GM12878 (cell line): ENCODE measurements at regions not wholly inside any gene's neighbourhood (a gene's known extent, or its start where the extent isn't known, plus 50 kb on each side); places are given as distances from the start of the nearest gene placed in this dataset.

Experiments
- ATAC-seq: fragments of 200-7000 bp; cut with Tn5 transposase; 3 replicates; pipeline ENCODE4 v1.9.1; 2020; ENCODE audit warnings: mild to moderate bottlenecking, moderate library complexity
- BruUV-seq: library from RNA; stranded (reverse); fragments of 400-500 nt; replicated peaks from 2 replicates; lab custom pipeline; 2021; lab: Mats Ljungman, UMichigan
- CTCF ChIA-PET: fragments of 300-600 bp; sonication (Branson Sonifier 250); formaldehyde crosslinking; extraction: SDS; loops from one replicate; lab custom pipeline; 2021; ENCODE audit warnings: inconsistent platforms; lab: Yijun Ruan, JAX
- POLR2A ChIA-PET: fragments of 350-600 bp; formaldehyde crosslinking; extraction: SDS; loops from one replicate; lab custom pipeline; 2021; ENCODE audit warnings: inconsistent platforms; lab: Charles Lee
- RAD21 ChIA-PET: fragments of 300-600 bp; sonication (Branson Sonifier 250); formaldehyde crosslinking; loops from one replicate; lab custom pipeline; 2023; ENCODE audit warnings: antibody characterized with exemption; ENCODE audit not compliant: unreplicated experiment; lab: Charles Lee
- SMC1A ChIA-PET: fragments of 300-600 bp; sonication (Branson Sonifier 250); formaldehyde crosslinking; loops from one replicate; lab custom pipeline; 2023; ENCODE audit not compliant: unreplicated experiment, uncharacterized antibody; lab: Charles Lee
- DNase-seq: peaks from one replicate; pipeline ENCODE4 v3.0.0-alpha.2; 2011; ENCODE audit warnings: low read depth, low spot score
- FAIRE-seq: peaks from 3 replicates; lab custom pipeline; 2011; peaks lifted over from hg19 to GRCh38; lab: Jason Lieb, UNC
- H2AFZ ChIP-seq: 2 replicates; pipeline ENCODE4 v1.6.0; 2011; ENCODE audit warnings: low read depth, low read length, control low read depth; ENCODE audit not compliant: control insufficient read depth
- H3K27ac ChIP-seq: 2 replicates; pipeline ENCODE4 v1.5.1; 2011; ENCODE audit warnings: control low read depth; ENCODE audit not compliant: control insufficient read depth, insufficient read depth
- H3K27me3 ChIP-seq, 2 experiments: replicated peaks in 1 of 2; 2 replicates each; pipeline versions ENCODE4 v1.6.0 to v1.6.1; 2011; ENCODE audit warnings: low read length in 1 of 2; ENCODE audit not compliant: control insufficient read depth in 2 of 2, insufficient read depth in 2 of 2
- H3K36me3 ChIP-seq, 2 experiments: 2 replicates each; pipeline ENCODE4 v1.5.1; 2011; ENCODE audit warnings: low read length in 1 of 2; ENCODE audit not compliant: control insufficient read depth in 2 of 2, insufficient read depth in 2 of 2
- H3K4me1 ChIP-seq: 2 replicates; pipeline ENCODE4 v1.6.1; 2011; ENCODE audit warnings: mild to moderate bottlenecking, low read length, moderate library complexity, mixed read lengths; ENCODE audit not compliant: control insufficient read depth, insufficient read depth
- H3K4me2 ChIP-seq: 2 replicates; pipeline ENCODE4 v1.6.0; 2011; ENCODE audit warnings: control low read depth; ENCODE audit not compliant: control insufficient read depth, insufficient read depth
- H3K4me3 ChIP-seq: fragments of 200-600 bp; sonication (generic); 2 replicates; pipeline ENCODE4 v1.5.1; 2016
- H3K79me2 ChIP-seq: 2 replicates; pipeline ENCODE4 v1.6.0; 2011; ENCODE audit warnings: low read length; ENCODE audit not compliant: control insufficient read depth, insufficient read depth
- H3K9ac ChIP-seq: 2 replicates; pipeline ENCODE4 v1.8.0; 2011; ENCODE audit warnings: low read length, control low read depth, mixed read lengths; ENCODE audit not compliant: control insufficient read depth, insufficient read depth
- H3K9me3 ChIP-seq: replicated peaks from 3 replicates; pipeline ENCODE4 v1.5.1; 2011; ENCODE audit warnings: mild to moderate bottlenecking, low read length; ENCODE audit not compliant: control insufficient read depth, insufficient read depth
- H4K20me1 ChIP-seq: 2 replicates; pipeline ENCODE4 v1.6.0; 2011; ENCODE audit not compliant: control insufficient read depth, insufficient read depth
- CHD1 ChIP-seq: IDR thresholded peaks from 2 replicates; pipeline ENCODE4 v1.6.1; 2012; ENCODE audit warnings: low read depth, low read length, improper control_type of control experiment
- E2F8 ChIP-seq: fragments of 450-650 bp; IDR thresholded peaks from 2 replicates; pipeline ENCODE4 v1.6.1; 2018; ENCODE audit warnings: mild to moderate bottlenecking, low read depth, moderate library complexity; ENCODE audit not compliant: partially characterized antibody
- HDAC2 ChIP-seq: fragments of 200-600 bp; sonication (generic); IDR thresholded peaks from 2 replicates; pipeline ENCODE4 v1.6.1; 2017
- HDAC6 ChIP-seq: fragments of 200-600 bp; sonication (generic); IDR thresholded peaks from one replicate; pipeline ENCODE4 v1.8.0; 2017; ENCODE audit warnings: antibody characterized with exemption; ENCODE audit not compliant: unreplicated experiment
- MXI1 ChIP-seq: fragments of 150-350 bp; IDR thresholded peaks from 2 replicates; pipeline ENCODE4 v1.6.1; 2011; ENCODE audit warnings: low read depth, mild to moderate bottlenecking, inconsistent platforms, low read length, improper control_type of control experiment
- NFYB ChIP-seq: IDR thresholded peaks from 2 replicates; pipeline ENCODE4 v1.6.1; 2011; ENCODE audit warnings: low read depth, mild to moderate bottlenecking, low read length, improper control_type of control experiment, moderate library complexity; ENCODE audit not compliant: insufficient read depth
- RAD21 ChIP-seq: IDR thresholded peaks from 2 replicates; pipeline ENCODE4 v1.6.1; 2011; ENCODE audit warnings: mild to moderate bottlenecking, low read depth, low read length, moderate library complexity; ENCODE audit not compliant: insufficient read depth
- RAD51 ChIP-seq: fragments of 450-650 bp; IDR thresholded peaks from 2 replicates; pipeline ENCODE4 v1.6.1; 2016; ENCODE audit warnings: moderate library complexity, mild to moderate bottlenecking, inconsistent platforms
- RUNX3 ChIP-seq: IDR thresholded peaks from 2 replicates; pipeline ENCODE4 v1.6.1; 2012; ENCODE audit warnings: low read length, inconsistent platforms
- STAT3 ChIP-seq: IDR thresholded peaks from 2 replicates; pipeline ENCODE4 v1.6.1; 2011; ENCODE audit warnings: low read depth, low read length, improper control_type of control experiment
- ZBTB40 ChIP-seq: fragments of 450-650 bp; IDR thresholded peaks from 2 replicates; pipeline ENCODE4 v1.6.1; 2016; ENCODE audit warnings: mild to moderate bottlenecking, moderate library complexity, borderline replicate concordance
- ZNF217 ChIP-seq: fragments of 450-650 bp; IDR thresholded peaks from 2 replicates; pipeline ENCODE4 v1.6.1; 2017; ENCODE audit warnings: antibody characterized with exemption, mild to moderate bottlenecking
- WGBS: methylation state at CpG from one replicate; pipeline ENCODE4 v1.1.6; 2016; ENCODE audit warnings: low lambda C conversion rate; ENCODE audit not compliant: insufficient replicate concordance, insufficient coverage; ENCODE audit errors: missing lambda C conversion rate; 5-methylcytosine and 5-hydroxymethylcytosine counted together
- in situ Hi-C: fragments of 300-500 bp; cut with MboI; formaldehyde crosslinking; loops from 9 replicates; pipeline ENCODE4 v1.14.3; 2018; ENCODE audit warnings: mixed read lengths
- intact Hi-C: fragments of 100-400 bp; cut with micrococcal nuclease; formaldehyde crosslinking; loops from one replicate; pipeline ENCODE4 v1.14.2; 2022; ENCODE audit not compliant: unreplicated experiment

GRCh38 chr2:65499216-65499615 is 66.8 kb upstream of the SPRED2 start:
- no peak for DNase-seq
- no peak overlapping the region for H3K4me3 ChIP-seq
- no peaks in the 10 kb centered on the region for H3K36me3 ChIP-seq
- no peaks in the 10 kb centered on the region for H4K20me1 ChIP-seq
- in situ Hi-C loops = no loop called here
- H3K9ac ChIP-seq = no peak overlapping the region
- peaks cover 0 to 2% of the 10 kb centered on the region in 2 experiments; a peak in 2 of 4 replicates for H3K27me3 ChIP-seq
- ATAC-seq = no peak
- intact Hi-C loops = no loop called here
- H3K79me2 ChIP-seq = no peaks in the 10 kb centered on the region
- ChIA-PET SMC1A (no interaction called here), POLR2A (no interaction called here), CTCF (no interaction called here), RAD21 (no interaction called here)
- H3K4me1 ChIP-seq = peaks cover 11% of the 10 kb centered on the region
- no TSS peak for BruUV-seq
- no peak overlapping the region for H2AFZ ChIP-seq
- no peaks in the 10 kb centered on the region for H3K9me3 ChIP-seq
- no peak overlapping the region for H3K4me2 ChIP-seq
- 14% methylated on average over 6 of the region's 6 CpGs for WGBS
- H3K27ac ChIP-seq = no peak overlapping the region
- TF ChIP-seq ZNF217 (no peak), CHD1 (no peak), HDAC2 (no peak), RUNX3 (no peak), NFYB (no peak), HDAC6 (no peak)
- FAIRE-seq = no peak

- ChIA-PET CTCF (no interaction called here), SMC1A (interaction anchor here (1.0 to 1.5 kb wide), 2 partner anchors 15 to 107 kb away, joined by 3 to 6 read pairs; no protein-coding TSS in a partner anchor), RAD21 (no interaction called here), POLR2A (no interaction called here)
- H3K4me2 ChIP-seq = no peak overlapping the region
- no peak for FAIRE-seq
- 40% methylated on average over 4 of the region's 4 CpGs for WGBS
- no peak overlapping the region for H3K9ac ChIP-seq
- ATAC-seq = no peak
- no peak overlapping the region for H3K4me3 ChIP-seq
- in situ Hi-C loops = no loop called here
- DNase-seq = no peak
- H4K20me1 ChIP-seq = no peaks in the 10 kb centered on the region
- H3K36me3 ChIP-seq = no peaks in the 10 kb centered on the region
- no peak overlapping the region for H3K27ac ChIP-seq
- peaks cover 11% of the 10 kb centered on the region for H3K4me1 ChIP-seq
- no peaks in the 10 kb centered on the region for H3K79me2 ChIP-seq
- intact Hi-C loops = no loop called here
- H3K9me3 ChIP-seq = no peaks in the 10 kb centered on the region
- no TSS peak for BruUV-seq
- no peak overlapping the region for H2AFZ ChIP-seq
- no peaks in the 10 kb centered on the region; a peak in 1 of 4 replicates for H3K27me3 ChIP-seq
- TF ChIP-seq RAD21 (no peak), RAD51 (no peak), E2F8 (no peak), ZBTB40 (no peak), MXI1 (no peak), STAT3 (no peak)
Observed at GRCh38 chr2:65498396-65498795, 66.0 kb upstream of the SPRED2 start.
